Activated CD4-positive, alpha-beta T cell treated with anti-CD3 and anti-CD28 coated beads, Interleukin-2, amount 50 U/mL, for 1 hour (primary cell): ENCODE measurements at regions not wholly inside any gene's neighbourhood (a gene's known extent, or its start where the extent isn't known, plus 50 kb on each side); places are given as distances from the start of the nearest gene placed in this dataset.

Source experiments
- DNase-seq: peaks from one replicate; pipeline ENCODE4 v3.0.0-alpha.2; 2020

- no peak for DNase-seq
These were observed 303.1 kb upstream of the RUNX1 start for GRCh38 chr21:35352066-35352770.

GRCh38 chr21:35351434-35351833 lies 302.3 kb upstream of the RUNX1 start:
- DNase-seq, result no peak

- no peak for DNase-seq
These were observed 301.9 kb upstream of the RUNX1 start for GRCh38 chr21:35350965-35351364.

GRCh38 chr21:35349376-35350080 lies 300.4 kb upstream of the RUNX1 start:
- DNase-seq, result no peak

GRCh38 chr21:35348686-35349085 lies 299.6 kb upstream of the RUNX1 start:
- no peak for DNase-seq

GRCh38 chr21:35346697-35347096 lies 297.6 kb upstream of the RUNX1 start:
- no peak for DNase-seq

GRCh38 chr21:35345954-35346353 lies 296.9 kb upstream of the RUNX1 start:
- no peak for DNase-seq

- DNase-seq, result no peak
These were observed 295.5 kb upstream of the RUNX1 start for GRCh38 chr21:35344582-35344981.

- DNase-seq, result no peak
These were observed 294.1 kb upstream of the RUNX1 start for GRCh38 chr21:35343046-35343819.

- DNase-seq, result no peak
These were observed 293.3 kb upstream of the RUNX1 start for GRCh38 chr21:35342440-35342839.

- no peak for DNase-seq
These were observed 291.2 kb upstream of the RUNX1 start for GRCh38 chr21:35340273-35340672.

- no peak for DNase-seq
These were observed 290.0 kb upstream of the RUNX1 start for GRCh38 chr21:35338881-35339632.

GRCh38 chr21:35338281-35338680 lies 289.2 kb upstream of the RUNX1 start:
- DNase-seq, result no peak

- DNase-seq, result no peak
These were observed 288.5 kb upstream of the RUNX1 start for GRCh38 chr21:35337573-35337972.

GRCh38 chr21:35336534-35336933 lies 287.4 kb upstream of the RUNX1 start:
- DNase-seq, result no peak

- no peak for DNase-seq
These were observed 286.9 kb upstream of the RUNX1 start for GRCh38 chr21:35335951-35336446.

- no peak for DNase-seq
These were observed 284.9 kb upstream of the RUNX1 start for GRCh38 chr21:35333831-35334618.

- no peak for DNase-seq
These were observed 283.8 kb upstream of the RUNX1 start for GRCh38 chr21:35332841-35333426.

- DNase-seq, result no peak
These were observed 281.0 kb upstream of the RUNX1 start for GRCh38 chr21:35329940-35330660.

- DNase-seq, result no peak
These were observed 279.9 kb upstream of the RUNX1 start for GRCh38 chr21:35328856-35329455.

- no peak for DNase-seq
These were observed 277.6 kb upstream of the RUNX1 start for GRCh38 chr21:35326677-35327076.
